Suprapubic skin (tissue), 4 donors: ENCODE measurements at regions not wholly inside any gene's neighbourhood (a gene's known extent, or its start where the extent isn't known, plus 50 kb on each side); places are given as distances from the start of the nearest gene placed in this dataset.
A peak's percentile ranks its signal among the peaks of the same experiment; 100 is the strongest.

ENCODE experiments used
- DNase-seq, 2 donors: peaks; one replicate each; pipeline ENCODE4 v3.0.0-alpha.2; 2019; ENCODE audit warnings: low spot score in 2 of 2
- H3K27ac ChIP-seq: fragments of 200-600 bp; sonication (generic); one replicate; pipeline ENCODE4 v1.5.1; 2019
- H3K27me3 ChIP-seq: fragments of 200-600 bp; sonication (generic); one replicate; pipeline ENCODE4 v1.5.1; 2019
- H3K36me3 ChIP-seq: fragments of 200-600 bp; sonication (generic); one replicate; pipeline ENCODE4 v1.5.1; 2019
- H3K4me1 ChIP-seq: fragments of 200-600 bp; sonication (generic); one replicate; pipeline ENCODE4 v1.5.1; 2019
- H3K4me3 ChIP-seq: fragments of 200-600 bp; sonication (generic); one replicate; pipeline ENCODE4 v1.5.1; 2019; ENCODE audit warnings: mild to moderate bottlenecking
- H3K9me3 ChIP-seq: fragments of 200-600 bp; sonication (generic); one replicate; pipeline ENCODE4 v1.5.1; 2019
- CTCF ChIP-seq, 2 donors: fragments of 200-600 bp in 1 of 2; fragments of 450-650 bp in 1 of 2; sonication (generic) in 1 of 2; IDR thresholded peaks; one replicate each; pipeline ENCODE4 v1.5.1; 2016 to 2019; ENCODE audit warnings: antibody characterized with exemption in 2 of 2, mild to moderate bottlenecking in 1 of 2, moderate library complexity in 1 of 2
- EP300 ChIP-seq: sonication (generic); formaldehyde crosslinking; IDR thresholded peaks from one replicate; pipeline ENCODE4 v1.6.1; 2017; ENCODE audit warnings: antibody characterized with exemption
- POLR2A ChIP-seq, 2 donors: fragments of 450-650 bp; IDR thresholded peaks; one replicate each; pipeline ENCODE4 v1.6.1; 2017; ENCODE audit warnings: antibody characterized with exemption in 2 of 2, mild to moderate bottlenecking in 2 of 2, moderate library complexity in 2 of 2
- POLR2AphosphoS5 ChIP-seq, 3 donors: sonication (generic); formaldehyde crosslinking; IDR thresholded peaks; one replicate each; pipeline ENCODE4 v1.6.1; 2017; ENCODE audit warnings: antibody characterized with exemption in 3 of 3
- WGBS: methylation state at CpG from one replicate; pipeline ENCODE4 v1.1.5; 2018; 5-methylcytosine and 5-hydroxymethylcytosine counted together

- Histone ChIP-seq H3K4me3 (no peak overlapping the region), H3K27me3 (no peaks in the 10 kb centered on the region), H3K4me1 (peaks cover 18% of the 10 kb centered on the region), H3K9me3 (no peaks in the 10 kb centered on the region), H3K36me3 (no peaks in the 10 kb centered on the region), H3K27ac (no peak overlapping the region)
- no peak for TF ChIP-seq POLR2AphosphoS5 (IDR thresholded peaks at IDR 0.05)
- no peak for TF ChIP-seq CTCF (IDR thresholded peaks at IDR 0.05)
- TF ChIP-seq POLR2A (IDR thresholded peaks at IDR 0.05), result no peak
- no peak for TF ChIP-seq EP300
- DNase-seq, result peak in 1 of 2 donors; percentile 11
Observed at GRCh38 chr2:43114210-43114609, 112.2 kb downstream of the ZFP36L2 start.

- Histone ChIP-seq H3K4me1 (peaks cover 28% of the 10 kb centered on the region), H3K4me3 (no peak overlapping the region), H3K9me3 (no peaks in the 10 kb centered on the region), H3K27me3 (no peaks in the 10 kb centered on the region), H3K27ac (no peak overlapping the region), H3K36me3 (no peaks in the 10 kb centered on the region)
- TF ChIP-seq CTCF (IDR thresholded peaks at IDR 0.05), result no peak
- TF ChIP-seq EP300, result no peak
- TF ChIP-seq POLR2A (IDR thresholded peaks at IDR 0.05), result no peak
- TF ChIP-seq POLR2AphosphoS5 (IDR thresholded peaks at IDR 0.05), result no peak
- peak in 1 of 2 donors; percentile 39 for DNase-seq
- 92% methylated on average over 5 of the region's 7 CpGs for WGBS
Observed at GRCh38 chr2:43111788-43112554, 114.4 kb downstream of the ZFP36L2 start.

DNA sequence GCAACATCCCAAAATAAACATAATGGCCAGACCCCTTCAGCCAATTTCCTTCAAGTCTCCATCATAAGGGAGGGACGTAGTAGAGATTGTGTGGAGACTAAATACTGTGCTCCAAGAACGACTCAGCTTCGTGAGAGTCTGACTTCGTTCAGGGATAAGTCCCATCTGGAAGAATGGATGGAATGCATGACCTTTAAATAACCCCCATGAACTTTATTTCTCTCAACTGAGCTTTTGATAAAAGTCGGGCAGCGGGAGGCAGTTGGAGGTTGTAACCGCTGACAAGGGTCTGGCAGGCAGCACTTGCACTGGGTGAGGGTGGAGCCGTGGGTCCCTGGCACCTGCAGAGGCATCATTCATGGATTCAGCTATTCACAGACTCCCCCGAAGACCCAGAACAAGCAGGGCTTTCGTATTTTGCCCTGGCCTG lies 115.9 kb downstream of the ZFP36L2 start:
- Histone ChIP-seq H3K27me3 (no peaks in the 10 kb centered on the region), H3K27ac (no peak overlapping the region), H3K9me3 (no peaks in the 10 kb centered on the region), H3K4me3 (no peak overlapping the region), H3K36me3 (no peaks in the 10 kb centered on the region), H3K4me1 (peaks cover 43% of the 10 kb centered on the region)
- 73% methylated on average over 9 of the region's 10 CpGs for whole genome bisulfite sequencing
- DNase-seq, result peak in 1 of 2 donors; percentile 46
- TF ChIP-seq EP300 (no peak), POLR2AphosphoS5 (IDR thresholded peaks at IDR 0.05) (no peak), CTCF (IDR thresholded peaks at IDR 0.05) (no peak), POLR2A (IDR thresholded peaks at IDR 0.05) (no peak)

GRCh38 chr2:43109261-43109743 lies 117.1 kb downstream of the ZFP36L2 start:
- Histone ChIP-seq H3K4me1 (peaks cover 44% of the 10 kb centered on the region), H3K27ac (peak overlapping the region; percentile 8)
- WGBS, result 80% methylated on average over 2 of the region's 2 CpGs

More at GRCh38 chr2:43109261-43109743, 117.1 kb downstream of the ZFP36L2 start:
- peak in 1 of 2 donors; percentile 51 for DNase-seq
- peak in 1 of 2 donors; percentile 10 for TF ChIP-seq CTCF (IDR thresholded peaks at IDR 0.05)
- TF ChIP-seq EP300, result no peak
- TF ChIP-seq POLR2AphosphoS5 (IDR thresholded peaks at IDR 0.05), result no peak
- no peak for TF ChIP-seq POLR2A (IDR thresholded peaks at IDR 0.05)
- Histone ChIP-seq H3K9me3 (no peaks in the 10 kb centered on the region), H3K27me3 (no peaks in the 10 kb centered on the region), H3K4me3 (no peak overlapping the region), H3K36me3 (no peaks in the 10 kb centered on the region)
